ENCODE measurements at regions not wholly inside any gene's neighbourhood (a gene's known extent, or its start where the extent isn't known, plus 50 kb on each side); places are given as distances from the start of the nearest gene placed in this dataset.

- no peak overlapping the region for H3K23ac ChIP-seq (ENCODE audit: insufficient read length, low read depth, low read length)
- no CpG with 5 or more reads among the region's 12 CpGs for WGBS (ENCODE audit: extremely low coverage, insufficient read length, low lambda C conversion rate)
- no peak overlapping the region for H3K14ac ChIP-seq (ENCODE audit: insufficient read depth, low read length)
- no peak overlapping the region for H3K4me2 ChIP-seq (ENCODE audit: insufficient read depth, insufficient read length, low read length)
- no peak overlapping the region for H3K27ac ChIP-seq (ENCODE audit: insufficient read length, low read depth, low read length)
- H2AK5ac ChIP-seq (ENCODE audit: insufficient read length, low read length), result no peak overlapping the region
- no peaks in the 10 kb centered on the region for H3K4me1 ChIP-seq (ENCODE audit: insufficient read depth, low read length)
- Mint-ChIP-seq H3K36me3 (ENCODE audit: insufficient read depth in 1 of 3, low read depth in 3 of 3) (peaks cover 2 to 16% (median 8%) of the 10 kb centered on the region in 3 experiments; a peak in 4 of 7 replicates), H3K4me3 (no peak overlapping the region), H3K27ac (no peak overlapping the region; a peak in 1 of 7 replicates), H3K27me3 (ENCODE audit: low read depth) (peaks cover 14% of the 10 kb centered on the region), H3K9me3 (peaks cover 21 to 23% of the 10 kb centered on the region in 2 experiments), H3K4me1 (peaks cover 5 to 7% of the 10 kb centered on the region in 2 experiments; a peak in 3 of 4 replicates)
- no peak overlapping the region for H3K4ac ChIP-seq (ENCODE audit: low read depth, low read length)
- H3K79me1 ChIP-seq (ENCODE audit: insufficient read depth, low read depth, low read length, poor library complexity, severe bottlenecking), result no peaks in the 10 kb centered on the region
- H3K18ac ChIP-seq (ENCODE audit: insufficient read length, low read depth, low read length), result no peak overlapping the region
- H4K5ac ChIP-seq (ENCODE audit: insufficient read length, low read depth, low read length), result no peak overlapping the region
- no peaks in the 10 kb centered on the region for H4K20me1 ChIP-seq (ENCODE audit: control insufficient read depth, insufficient read depth, insufficient read length)
- H3K27me3 ChIP-seq (ENCODE audit: insufficient read depth, low read length), result no peaks in the 10 kb centered on the region
- H4K8ac ChIP-seq (replicated peaks; ENCODE audit: insufficient read length, low read depth, low read length), result no peak overlapping the region
- no peaks in the 10 kb centered on the region for H3K9me3 ChIP-seq (ENCODE audit: control insufficient read depth, low read depth, low read length)
- no peak overlapping the region for H2BK120ac ChIP-seq (ENCODE audit: low read depth, low read length, poor library complexity, severe bottlenecking)
- no peaks in the 10 kb centered on the region for H3K23me2 ChIP-seq (ENCODE audit: insufficient read length, low read depth, low read length, poor library complexity, severe bottlenecking)
- TF ChIP-seq CTCF (conservative IDR thresholded peaks at IDR 0.05), result no peak
- no peak overlapping the region for H2BK5ac ChIP-seq (ENCODE audit: insufficient read length, low read length)
- no peak overlapping the region for H3K56ac ChIP-seq (ENCODE audit: insufficient read length, low read depth, low read length)
- H2BK20ac ChIP-seq (ENCODE audit: low read depth, low read length, poor library complexity, severe bottlenecking), result no peak overlapping the region
- no peak overlapping the region for H2BK15ac ChIP-seq (ENCODE audit: low read depth, low read length)
- H2AFZ ChIP-seq (ENCODE audit: low read length), result no peak overlapping the region
- no peak for DNase-seq
- H4K91ac ChIP-seq (ENCODE audit: insufficient read length, low read depth, low read length), result no peak overlapping the region
- H3T11ph ChIP-seq (ENCODE audit: low read length), result no peak overlapping the region
- H3K9ac ChIP-seq (ENCODE audit: extremely low read depth, insufficient read length, low read length), result no peak overlapping the region
- no peak overlapping the region for H2BK12ac ChIP-seq (ENCODE audit: insufficient read length, low read depth, low read length)
- H3K79me2 ChIP-seq (ENCODE audit: insufficient read depth, low read length), result no peaks in the 10 kb centered on the region
Observed at GRCh38 chr3:127351775-127352350, 64.0 kb upstream of the PRR20G start.
